MCF 10A (cell line): ENCODE measurements at regions not wholly inside any gene's neighbourhood (a gene's known extent, or its start where the extent isn't known, plus 50 kb on each side); places are given as distances from the start of the nearest gene placed in this dataset.

Source experiments
- BruUV-seq: library from RNA; stranded (reverse); fragments of 400-500 nt; replicated peaks from 2 replicates; lab custom pipeline; 2021; lab: Mats Ljungman, UMichigan
- CTCF ChIA-PET: fragments of 300-600 bp; sonication (Branson Sonifier 250); formaldehyde crosslinking; extraction: SDS; loops from one replicate; lab custom pipeline; 2021; ENCODE audit warnings: antibody characterized with exemption, inconsistent platforms; lab: Yijun Ruan, JAX
- POLR2A ChIA-PET: fragments of 300-600, 350-650 bp; sonication (Branson Sonifier 250); formaldehyde crosslinking; extraction: SDS; loops from one replicate; lab custom pipeline; 2020; ENCODE audit warnings: antibody characterized with exemption, inconsistent platforms; lab: Yijun Ruan, JAX
- DNase-seq: peaks from one replicate; pipeline ENCODE4 v3.0.0-alpha.2; 2018; ENCODE audit not compliant: unreplicated experiment
- H3K27ac Mint-ChIP-seq: one replicate; pipeline ENCODE4 v1.8.0; 2022; ENCODE audit warnings: mild to moderate bottlenecking, low read depth, mixed read lengths; ENCODE audit not compliant: unreplicated experiment
- H3K27me3 Mint-ChIP-seq: one replicate; pipeline ENCODE4 v1.8.0; 2022; ENCODE audit warnings: mixed read lengths; ENCODE audit not compliant: insufficient read depth, unreplicated experiment
- H3K36me3 Mint-ChIP-seq: one replicate; pipeline ENCODE4 v1.8.0; 2022; ENCODE audit warnings: mild to moderate bottlenecking, moderate library complexity, mixed read lengths; ENCODE audit not compliant: insufficient read depth, unreplicated experiment
- H3K4me1 Mint-ChIP-seq: one replicate; pipeline ENCODE4 v1.8.0; 2022; ENCODE audit warnings: mixed read lengths; ENCODE audit not compliant: insufficient read depth, unreplicated experiment
- H3K4me3 Mint-ChIP-seq: one replicate; pipeline ENCODE4 v1.8.0; 2022; ENCODE audit warnings: mild to moderate bottlenecking, moderate library complexity, mixed read lengths; ENCODE audit not compliant: unreplicated experiment
- H3K9me3 Mint-ChIP-seq: one replicate; pipeline ENCODE4 v1.8.0; 2022; ENCODE audit warnings: mixed read lengths; ENCODE audit not compliant: unreplicated experiment
- CTCF ChIP-seq: fragments of 200-600 bp; IDR thresholded peaks from one replicate; pipeline ENCODE4 v1.8.0; 2022; ENCODE audit warnings: antibody characterized with exemption, mild to moderate bottlenecking; ENCODE audit not compliant: unreplicated experiment
- intact Hi-C: fragments of 100-400 bp; cut with micrococcal nuclease; formaldehyde crosslinking; loops from 2 replicates; pipeline ENCODE4 v1.14.1; 2022

- no peak for DNase-seq
- Mint-ChIP-seq H3K27me3 (no peaks in the 10 kb centered on the region), H3K4me1 (no peaks in the 10 kb centered on the region), H3K36me3 (peaks cover 12% of the 10 kb centered on the region), H3K9me3 (peaks cover 23% of the 10 kb centered on the region), H3K4me3 (no peak overlapping the region), H3K27ac (no peak overlapping the region)
- ChIA-PET CTCF (no interaction called here), POLR2A (no interaction called here)
- TF ChIP-seq CTCF: no peak
- no TSS peak for BruUV-seq
- intact Hi-C loops: no loop called here
Observed at GRCh38 chr22:48306785-48307510, 1520.7 kb downstream of the BRD1 start.

GRCh38 chr22:48306284-48306683 lies 1521.4 kb downstream of the BRD1 start:
- H3K9me3 Mint-ChIP-seq: peaks cover 21% of the 10 kb centered on the region
- H3K27ac Mint-ChIP-seq: no peak overlapping the region
- BruUV-seq: no TSS peak
- intact Hi-C loops: no loop called here
- H3K4me3 Mint-ChIP-seq: no peak overlapping the region
- TF ChIP-seq CTCF: no peak
- ChIA-PET POLR2A (no interaction called here), CTCF (no interaction called here)
- H3K27me3 Mint-ChIP-seq: no peaks in the 10 kb centered on the region
- no peak for DNase-seq
- peaks cover 12% of the 10 kb centered on the region for H3K36me3 Mint-ChIP-seq
- H3K4me1 Mint-ChIP-seq: no peaks in the 10 kb centered on the region

DNA sequence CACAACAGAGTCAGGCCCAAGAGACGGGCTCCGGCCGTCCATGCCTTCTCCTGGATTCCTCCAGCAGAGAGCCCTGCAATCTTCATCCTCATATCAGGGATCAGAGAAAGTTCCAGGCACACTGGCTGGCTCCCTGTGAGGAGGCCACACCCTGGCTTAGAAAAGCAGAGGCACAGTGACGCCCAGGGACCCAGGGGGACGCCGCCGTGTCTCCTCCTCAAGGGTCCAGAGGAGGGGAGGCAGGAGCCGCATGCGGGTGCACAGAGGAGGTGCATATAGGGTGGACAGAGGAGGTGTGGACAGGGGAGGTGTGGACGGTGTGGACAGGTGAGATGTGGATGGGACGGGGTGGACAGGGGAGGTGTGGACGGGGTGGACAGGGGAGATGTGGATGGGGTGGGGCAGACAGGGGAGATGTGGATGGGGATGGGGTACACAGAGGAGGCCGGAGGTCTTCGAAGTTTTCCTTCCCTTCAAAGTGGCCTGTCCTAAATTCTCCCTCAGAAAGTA lies 1521.9 kb downstream of the BRD1 start:
- CTCF ChIA-PET: no interaction called here
- no peak overlapping the region for H3K27ac Mint-ChIP-seq
- H3K36me3 Mint-ChIP-seq: peaks cover 12% of the 10 kb centered on the region
- POLR2A ChIA-PET: no interaction called here
- intact Hi-C loops: no loop called here
- no peak overlapping the region for H3K4me3 Mint-ChIP-seq
- TF ChIP-seq CTCF: no peak
- H3K9me3 Mint-ChIP-seq: peaks cover 19% of the 10 kb centered on the region
- H3K4me1 Mint-ChIP-seq: no peaks in the 10 kb centered on the region
- no TSS peak for BruUV-seq
- DNase-seq: no peak
- no peaks in the 10 kb centered on the region for H3K27me3 Mint-ChIP-seq

- CTCF ChIA-PET: no interaction called here
- Mint-ChIP-seq H3K36me3 (peaks cover 10% of the 10 kb centered on the region), H3K9me3 (peaks cover 14% of the 10 kb centered on the region), H3K4me3 (no peak overlapping the region), H3K27ac (no peak overlapping the region), H3K4me1 (no peaks in the 10 kb centered on the region), H3K27me3 (no peaks in the 10 kb centered on the region)
- intact Hi-C loops: no loop called here
- POLR2A ChIA-PET: no interaction called here
- BruUV-seq: no TSS peak
- no peak for DNase-seq
- TF ChIP-seq CTCF: no peak
Observed at GRCh38 chr22:48303369-48303725, 1524.3 kb downstream of the BRD1 start.
